Panc1 (cell line): ENCODE measurements at regions not wholly inside any gene's neighbourhood (a gene's known extent, or its start where the extent isn't known, plus 50 kb on each side); places are given as distances from the start of the nearest gene placed in this dataset.

Experiments
- POLR2AphosphoS5 ChIP-seq: IDR thresholded peaks from 2 replicates; pipeline ENCODE4 v1.6.1; 2012; ENCODE audit warnings: mild to moderate bottlenecking, low read depth, low read length, moderate library complexity
- TCF7L2 ChIP-seq: IDR thresholded peaks from 2 replicates; pipeline ENCODE4 v1.6.1; 2011; ENCODE audit warnings: mild to moderate bottlenecking, low read depth, low read length, inconsistent platforms
- TF ChIP-seq, protein P1 (sequence below): fragments of 450-650 bp; IDR thresholded peaks from 2 replicates; pipeline ENCODE4 v1.5.1; 2017; ENCODE audit warnings: mild to moderate bottlenecking
- TF ChIP-seq, protein P2 (sequence below), 2 experiments: IDR thresholded peaks; 2 replicates each; pipeline ENCODE4 v1.6.1; 2011 to 2012; ENCODE audit warnings: low read depth in 2 of 2, control low read depth in 1 of 2, low read length in 1 of 2, mild to moderate bottlenecking in 1 of 2, moderate library complexity in 1 of 2; ENCODE audit not compliant: insufficient read depth in 1 of 2

DNA sequence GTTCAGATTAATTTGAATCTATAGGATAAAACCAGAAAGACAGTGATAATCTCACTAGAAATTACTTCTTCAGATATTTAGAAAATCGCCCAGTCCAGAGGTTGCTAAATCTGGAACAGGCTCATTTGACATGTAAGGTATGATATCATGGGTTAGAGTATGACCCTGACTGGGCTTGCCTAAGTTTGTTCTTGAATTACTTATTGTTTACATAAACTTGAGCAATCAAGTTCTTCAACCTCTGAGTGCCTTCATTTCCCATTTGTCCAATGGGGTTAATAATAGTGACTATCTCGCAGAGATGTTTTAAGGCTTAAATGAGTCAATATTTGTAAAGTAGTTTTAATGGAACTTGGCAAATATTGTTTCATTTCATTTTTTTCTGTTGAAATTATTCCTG is 1947.6 kb upstream of the IGFBP7 start:
- TF ChIP-seq, protein P1, sequence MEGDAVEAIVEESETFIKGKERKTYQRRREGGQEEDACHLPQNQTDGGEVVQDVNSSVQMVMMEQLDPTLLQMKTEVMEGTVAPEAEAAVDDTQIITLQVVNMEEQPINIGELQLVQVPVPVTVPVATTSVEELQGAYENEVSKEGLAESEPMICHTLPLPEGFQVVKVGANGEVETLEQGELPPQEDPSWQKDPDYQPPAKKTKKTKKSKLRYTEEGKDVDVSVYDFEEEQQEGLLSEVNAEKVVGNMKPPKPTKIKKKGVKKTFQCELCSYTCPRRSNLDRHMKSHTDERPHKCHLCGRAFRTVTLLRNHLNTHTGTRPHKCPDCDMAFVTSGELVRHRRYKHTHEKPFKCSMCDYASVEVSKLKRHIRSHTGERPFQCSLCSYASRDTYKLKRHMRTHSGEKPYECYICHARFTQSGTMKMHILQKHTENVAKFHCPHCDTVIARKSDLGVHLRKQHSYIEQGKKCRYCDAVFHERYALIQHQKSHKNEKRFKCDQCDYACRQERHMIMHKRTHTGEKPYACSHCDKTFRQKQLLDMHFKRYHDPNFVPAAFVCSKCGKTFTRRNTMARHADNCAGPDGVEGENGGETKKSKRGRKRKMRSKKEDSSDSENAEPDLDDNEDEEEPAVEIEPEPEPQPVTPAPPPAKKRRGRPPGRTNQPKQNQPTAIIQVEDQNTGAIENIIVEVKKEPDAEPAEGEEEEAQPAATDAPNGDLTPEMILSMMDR: no peak
- TF ChIP-seq POLR2AphosphoS5 (no peak), TCF7L2 (no peak)
- TF ChIP-seq, protein P2, sequence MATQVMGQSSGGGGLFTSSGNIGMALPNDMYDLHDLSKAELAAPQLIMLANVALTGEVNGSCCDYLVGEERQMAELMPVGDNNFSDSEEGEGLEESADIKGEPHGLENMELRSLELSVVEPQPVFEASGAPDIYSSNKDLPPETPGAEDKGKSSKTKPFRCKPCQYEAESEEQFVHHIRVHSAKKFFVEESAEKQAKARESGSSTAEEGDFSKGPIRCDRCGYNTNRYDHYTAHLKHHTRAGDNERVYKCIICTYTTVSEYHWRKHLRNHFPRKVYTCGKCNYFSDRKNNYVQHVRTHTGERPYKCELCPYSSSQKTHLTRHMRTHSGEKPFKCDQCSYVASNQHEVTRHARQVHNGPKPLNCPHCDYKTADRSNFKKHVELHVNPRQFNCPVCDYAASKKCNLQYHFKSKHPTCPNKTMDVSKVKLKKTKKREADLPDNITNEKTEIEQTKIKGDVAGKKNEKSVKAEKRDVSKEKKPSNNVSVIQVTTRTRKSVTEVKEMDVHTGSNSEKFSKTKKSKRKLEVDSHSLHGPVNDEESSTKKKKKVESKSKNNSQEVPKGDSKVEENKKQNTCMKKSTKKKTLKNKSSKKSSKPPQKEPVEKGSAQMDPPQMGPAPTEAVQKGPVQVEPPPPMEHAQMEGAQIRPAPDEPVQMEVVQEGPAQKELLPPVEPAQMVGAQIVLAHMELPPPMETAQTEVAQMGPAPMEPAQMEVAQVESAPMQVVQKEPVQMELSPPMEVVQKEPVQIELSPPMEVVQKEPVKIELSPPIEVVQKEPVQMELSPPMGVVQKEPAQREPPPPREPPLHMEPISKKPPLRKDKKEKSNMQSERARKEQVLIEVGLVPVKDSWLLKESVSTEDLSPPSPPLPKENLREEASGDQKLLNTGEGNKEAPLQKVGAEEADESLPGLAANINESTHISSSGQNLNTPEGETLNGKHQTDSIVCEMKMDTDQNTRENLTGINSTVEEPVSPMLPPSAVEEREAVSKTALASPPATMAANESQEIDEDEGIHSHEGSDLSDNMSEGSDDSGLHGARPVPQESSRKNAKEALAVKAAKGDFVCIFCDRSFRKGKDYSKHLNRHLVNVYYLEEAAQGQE (IDR thresholded peaks at IDR 0.05; ENCODE audit: insufficient read depth in 1 of 2, low read depth in 2 of 2, low read length in 1 of 2): no peak
